ENCODE measurements at regions not wholly inside any gene's neighbourhood (a gene's known extent, or its start where the extent isn't known, plus 50 kb on each side); places are given as distances from the start of the nearest gene placed in this dataset.

GRCh38 chr7:22939842-22940241 lies 74.1 kb downstream of the HYCC1 start:
- H3K27me3 ChIP-seq (replicated peaks; ENCODE audit: control insufficient read depth, insufficient read depth, low read length) = no peaks in the 10 kb centered on the region
- peaks cover 1% of the 10 kb centered on the region; the same call in 1 of the 2 replicates for H3K36me3 ChIP-seq (ENCODE audit: control insufficient read depth, insufficient read depth, low read length)
- TF ChIP-seq CTCF (IDR thresholded peaks at IDR 0.05; ENCODE audit: insufficient read depth, low read length, poor library complexity, severe bottlenecking) = no peak
- DNase-seq (ENCODE audit: extremely low read depth, insufficient read length) = no peak
- no peak overlapping the region for H3K4me3 ChIP-seq (replicated peaks; ENCODE audit: low read depth, low read length)

DNA sequence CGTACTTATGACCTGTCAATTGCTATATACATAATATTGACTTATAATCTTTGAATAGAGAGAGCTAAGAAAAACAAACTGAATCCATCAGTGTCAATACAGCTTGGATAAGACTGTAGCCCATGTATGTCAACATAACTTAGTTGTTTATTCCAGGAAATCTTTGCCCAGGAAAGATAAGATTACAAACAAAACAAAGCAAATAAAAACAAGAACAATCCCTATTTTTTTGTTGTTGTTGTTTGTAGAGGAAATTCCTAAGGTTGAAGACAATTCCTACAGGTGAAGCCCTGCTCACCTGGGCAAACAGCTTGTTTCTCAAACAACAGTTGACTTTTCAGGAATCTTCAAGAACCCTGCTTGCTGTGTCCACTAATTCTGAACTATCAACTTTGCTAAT lies 76.0 kb downstream of the HYCC1 start:
- no peak overlapping the region for H3K4me3 ChIP-seq (replicated peaks; ENCODE audit: low read depth, low read length)
- no peaks in the 10 kb centered on the region for H3K27me3 ChIP-seq (replicated peaks; ENCODE audit: control insufficient read depth, insufficient read depth, low read length)
- peaks cover 1% of the 10 kb centered on the region; the same call in 1 of the 2 replicates for H3K36me3 ChIP-seq (ENCODE audit: control insufficient read depth, insufficient read depth, low read length)
- no peak for TF ChIP-seq CTCF (IDR thresholded peaks at IDR 0.05; ENCODE audit: insufficient read depth, low read length, poor library complexity, severe bottlenecking)
- no peak for DNase-seq (ENCODE audit: extremely low read depth, insufficient read length)

- TF ChIP-seq CTCF (IDR thresholded peaks at IDR 0.05; ENCODE audit: insufficient read depth, low read length, poor library complexity, severe bottlenecking) = no peak
- Histone ChIP-seq H3K36me3 (ENCODE audit: control insufficient read depth, insufficient read depth, low read length) (peaks cover 1% of the 10 kb centered on the region; the same call in 1 of the 2 replicates), H3K27me3 (replicated peaks; ENCODE audit: control insufficient read depth, insufficient read depth, low read length) (no peaks in the 10 kb centered on the region), H3K4me3 (replicated peaks; ENCODE audit: low read depth, low read length) (no peak overlapping the region)
- DNase-seq (ENCODE audit: extremely low read depth, insufficient read length) = no peak
Measured at GRCh38 chr7:22936246-22936645, 77.7 kb downstream of the HYCC1 start.

GRCh38 chr7:22935269-22935668 lies 78.7 kb downstream of the HYCC1 start:
- H3K4me3 ChIP-seq (replicated peaks; ENCODE audit: low read depth, low read length) = no peak overlapping the region
- no peak for TF ChIP-seq CTCF (IDR thresholded peaks at IDR 0.05; ENCODE audit: insufficient read depth, low read length, poor library complexity, severe bottlenecking)
- no peaks in the 10 kb centered on the region for H3K36me3 ChIP-seq (ENCODE audit: control insufficient read depth, insufficient read depth, low read length)
- no peaks in the 10 kb centered on the region for H3K27me3 ChIP-seq (replicated peaks; ENCODE audit: control insufficient read depth, insufficient read depth, low read length)
- no peak for DNase-seq (ENCODE audit: extremely low read depth, insufficient read length)

- H3K27me3 ChIP-seq (replicated peaks; ENCODE audit: control insufficient read depth, insufficient read depth, low read length) = no peaks in the 10 kb centered on the region
- DNase-seq (ENCODE audit: extremely low read depth, insufficient read length) = no peak
- H3K4me3 ChIP-seq (replicated peaks; ENCODE audit: low read depth, low read length) = no peak overlapping the region
- TF ChIP-seq CTCF (IDR thresholded peaks at IDR 0.05; ENCODE audit: insufficient read depth, low read length, poor library complexity, severe bottlenecking) = no peak
- H3K36me3 ChIP-seq (ENCODE audit: control insufficient read depth, insufficient read depth, low read length) = no peaks in the 10 kb centered on the region
Measured at GRCh38 chr7:22934473-22935065, 79.4 kb downstream of the HYCC1 start.

- no peak for DNase-seq (ENCODE audit: extremely low read depth, insufficient read length)
- Histone ChIP-seq H3K27me3 (replicated peaks; ENCODE audit: control insufficient read depth, insufficient read depth, low read length) (no peaks in the 10 kb centered on the region), H3K4me3 (replicated peaks; ENCODE audit: low read depth, low read length) (no peak overlapping the region), H3K36me3 (ENCODE audit: control insufficient read depth, insufficient read depth, low read length) (no peaks in the 10 kb centered on the region)
- TF ChIP-seq CTCF (IDR thresholded peaks at IDR 0.05; ENCODE audit: insufficient read depth, low read length, poor library complexity, severe bottlenecking) = no peak
Measured at GRCh38 chr7:22934023-22934422, 79.9 kb downstream of the HYCC1 start.

Data from GM06990 (cell line).